ENCODE measurements at regions not wholly inside any gene's neighbourhood (a gene's known extent, or its start where the extent isn't known, plus 50 kb on each side); places are given as distances from the start of the nearest gene placed in this dataset.
A peak's percentile ranks its signal among the peaks of the same experiment; 100 is the strongest.

- WGBS, 2 experiments (ENCODE audit: extremely low coverage in 2 of 2, insufficient read length in 1 of 2): 93% methylated on average over 3 of the region's 12 CpGs; no CpG with 5 or more reads in 1 of the 2 experiments
- H2AK5ac ChIP-seq (ENCODE audit: low read depth, low read length): peak overlapping the region; percentile 51
- dilution Hi-C loops (cut with HindIII; ENCODE audit: low sequenced_read_pairs, unreplicated experiment): no loop called here
- no TSS peak for BruUV-seq (replicated peaks)
- H3K4me3 ChIP-seq (ENCODE audit: insufficient read depth, low read depth, low read length): no peak overlapping the region
- ChIA-PET POLR2A (ENCODE audit: unreplicated experiment) (no interaction called here), CTCF (no interaction called here)
- no peak overlapping the region for H3K56ac ChIP-seq (ENCODE audit: extremely low read depth, insufficient read depth, low read length)
- intact Hi-C loops (cut with micrococcal nuclease): no loop called here
- peaks cover 13% of the 10 kb centered on the region for H3K4me1 ChIP-seq (ENCODE audit: control insufficient read depth, insufficient read depth, low read length)
- H3K9me1 ChIP-seq (ENCODE audit: insufficient read depth, low read length): peaks cover 14% of the 10 kb centered on the region
- in situ Hi-C loops (cut with MboI; ENCODE audit: low sequenced_read_pairs): no loop called here
- H2AFZ ChIP-seq (replicated peaks; ENCODE audit: low read length, poor library complexity): peak overlapping the region; percentile 56
- H3K9me3 ChIP-seq (ENCODE audit: control insufficient read depth, insufficient read depth, low read length): no peaks in the 10 kb centered on the region
- no peak overlapping the region; the same call in 1 of the 2 replicates for H2BK20ac ChIP-seq (ENCODE audit: low read depth, low read length)
- no peak overlapping the region for H3K27ac ChIP-seq (ENCODE audit: insufficient read depth, low read length)
- 0 out of 2 replicates have a peak overlapping the region, but pooled peaks have one; percentile 16 for H3K4ac ChIP-seq (ENCODE audit: low read depth, low read length)
- no peak overlapping the region for H2BK5ac ChIP-seq (ENCODE audit: low read depth, low read length, poor library complexity, severe bottlenecking)
- no peak overlapping the region for H3K23ac ChIP-seq (ENCODE audit: low read depth, low read length)
- ATAC-seq (ENCODE audit: low read depth) (no peak), DNase-seq (no peak)
- H3K79me1 ChIP-seq (ENCODE audit: low read depth in 1 of 2, low read length in 2 of 2): peaks cover 0 to 18% of the 10 kb centered on the region in 2 experiments; a peak in 2 of 4 replicates
- no peak overlapping the region for H3K14ac ChIP-seq (replicated peaks; ENCODE audit: low read depth, low read length)
- TF ChIP-seq SMC3 (IDR thresholded peaks at IDR 0.05; ENCODE audit: low read depth, low read length) (no peak), RAD21 (IDR thresholded peaks at IDR 0.05; ENCODE audit: low read length) (no peak), RFX5 (IDR thresholded peaks at IDR 0.05; ENCODE audit: low read depth, low read length) (no peak), CHD1 (IDR thresholded peaks at IDR 0.05; ENCODE audit: low read depth, low read length) (no peak), MAFK (IDR thresholded peaks at IDR 0.05; ENCODE audit: low read depth, low read length) (no peak), NFE2L2 (IDR thresholded peaks at IDR 0.05; ENCODE audit: low read depth, low read length) (no peak), RCOR1 (IDR thresholded peaks at IDR 0.05; ENCODE audit: insufficient replicate concordance, low read length) (no peak), BHLHE40 (IDR thresholded peaks at IDR 0.05; ENCODE audit: low read depth, low read length) (no peak), POLR2A (IDR thresholded peaks at IDR 0.05; ENCODE audit: low read depth, low read length) (no peak), CTCF (conservative IDR thresholded peaks at IDR 0.05; ENCODE audit: low read depth, low read length) (no peak), CEBPB (IDR thresholded peaks at IDR 0.05; ENCODE audit: low read depth, low read length) (no peak), ELK1 (IDR thresholded peaks at IDR 0.05; ENCODE audit: borderline replicate concordance, low read depth, low read length) (no peak), MAZ (IDR thresholded peaks at IDR 0.05; ENCODE audit: borderline replicate concordance, low read depth, low read length) (no peak)
- TF ChIP-seq, protein P1, sequence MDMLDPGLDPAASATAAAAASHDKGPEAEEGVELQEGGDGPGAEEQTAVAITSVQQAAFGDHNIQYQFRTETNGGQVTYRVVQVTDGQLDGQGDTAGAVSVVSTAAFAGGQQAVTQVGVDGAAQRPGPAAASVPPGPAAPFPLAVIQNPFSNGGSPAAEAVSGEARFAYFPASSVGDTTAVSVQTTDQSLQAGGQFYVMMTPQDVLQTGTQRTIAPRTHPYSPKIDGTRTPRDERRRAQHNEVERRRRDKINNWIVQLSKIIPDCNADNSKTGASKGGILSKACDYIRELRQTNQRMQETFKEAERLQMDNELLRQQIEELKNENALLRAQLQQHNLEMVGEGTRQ (IDR thresholded peaks at IDR 0.05; ENCODE audit: low read depth, low read length): no peak
- no peak overlapping the region for H3K18ac ChIP-seq (ENCODE audit: low read depth, low read length)
- no peaks in the 10 kb centered on the region for H4K20me1 ChIP-seq (ENCODE audit: insufficient read depth, low read length)
- H4K91ac ChIP-seq (ENCODE audit: insufficient read depth, low read depth, low read length): peak overlapping the region; percentile 2; the same call in 1 of the 2 replicates
- H2AK9ac ChIP-seq (replicated peaks; ENCODE audit: low read depth, low read length, poor library complexity): peak overlapping the region; percentile 37
- H3K27me3 ChIP-seq (ENCODE audit: control insufficient read depth, insufficient read depth, low read length): no peaks in the 10 kb centered on the region
- H4K5ac ChIP-seq (ENCODE audit: low read depth, low read length): no peak overlapping the region
- H3K36me3 ChIP-seq (ENCODE audit: control insufficient read depth, insufficient read depth, low read length): no peaks in the 10 kb centered on the region
- no peak overlapping the region for H3K4me2 ChIP-seq (ENCODE audit: low read depth, low read length)
- H3K9ac ChIP-seq (ENCODE audit: low read depth, low read length): no peak overlapping the region
- H4K8ac ChIP-seq (ENCODE audit: low read depth in 2 of 2, low read length in 2 of 2): no peak overlapping the region
- no peak overlapping the region for H2BK15ac ChIP-seq (ENCODE audit: low read depth, low read length)
- H2BK120ac ChIP-seq (ENCODE audit: low read depth, low read length): peak overlapping the region; percentile 14
Observed at GRCh38 chr11:69415411-69416142, 65.9 kb upstream of the LINC01488 start.

Measured in IMR-90 (cell line).